Activated T-cell treated with anti-CD3 and anti-CD28 coated beads, Interleukin-2, amount 50 U/mL, for 72 hours (primary cell): ENCODE measurements at regions not wholly inside any gene's neighbourhood (a gene's known extent, or its start where the extent isn't known, plus 50 kb on each side); places are given as distances from the start of the nearest gene placed in this dataset.
A peak's percentile ranks its signal among the peaks of the same experiment; 100 is the strongest.

ENCODE experiments used
- ATAC-seq, 2 donors: fragments of 150-1000 bp; cut with Tn5 transposase; replicated peaks in 1 of 2; 2 replicates each; pipeline ENCODE4 v1.10.0; 2021; ENCODE audit warnings: moderate library complexity in 2 of 2, mild to moderate bottlenecking in 1 of 2
- DNase-seq, 2 donors: peaks; one replicate each; pipeline ENCODE4 v3.0.0; 2021 to 2022; ENCODE audit warnings: mixed read lengths in 1 of 2
- H3K27ac Mint-ChIP-seq: one replicate; pipeline ENCODE4 v1.8.0; 2022; ENCODE audit warnings: mild to moderate bottlenecking, moderate library complexity, mixed read lengths
- H3K27me3 Mint-ChIP-seq: one replicate; pipeline ENCODE4 v1.8.0; 2022; ENCODE audit warnings: low read depth, mixed read lengths
- H3K36me3 Mint-ChIP-seq, 2 donors: one replicate each; pipeline ENCODE4 v1.8.0; 2022; ENCODE audit warnings: mixed read lengths in 2 of 2, mild to moderate bottlenecking in 1 of 2; ENCODE audit not compliant: insufficient read depth in 2 of 2
- H3K4me1 Mint-ChIP-seq: one replicate; pipeline ENCODE4 v1.8.0; 2022; ENCODE audit warnings: low read depth, mixed read lengths
- H3K4me3 Mint-ChIP-seq, 2 donors: one replicate each; pipeline ENCODE4 v1.8.0; 2022; ENCODE audit warnings: mild to moderate bottlenecking in 2 of 2, mixed read lengths in 2 of 2, moderate library complexity in 2 of 2
- H3K9me3 Mint-ChIP-seq, 2 donors: one replicate each; pipeline ENCODE4 v1.8.0; 2022; ENCODE audit warnings: mixed read lengths in 2 of 2

- H3K4me3 Mint-ChIP-seq, result no peak overlapping the region
- DNase-seq (no peak), ATAC-seq (no peak)
- no peak overlapping the region for H3K27ac Mint-ChIP-seq
- H3K27me3 Mint-ChIP-seq, result peaks cover 33% of the 10 kb centered on the region
- peaks cover 11% of the 10 kb centered on the region for H3K4me1 Mint-ChIP-seq
- no peaks in the 10 kb centered on the region for H3K9me3 Mint-ChIP-seq
- no peaks in the 10 kb centered on the region for H3K36me3 Mint-ChIP-seq
Observed at GRCh38 chr5:159765760-159766517, 150.3 kb upstream of the ADRA1B start.

DNA sequence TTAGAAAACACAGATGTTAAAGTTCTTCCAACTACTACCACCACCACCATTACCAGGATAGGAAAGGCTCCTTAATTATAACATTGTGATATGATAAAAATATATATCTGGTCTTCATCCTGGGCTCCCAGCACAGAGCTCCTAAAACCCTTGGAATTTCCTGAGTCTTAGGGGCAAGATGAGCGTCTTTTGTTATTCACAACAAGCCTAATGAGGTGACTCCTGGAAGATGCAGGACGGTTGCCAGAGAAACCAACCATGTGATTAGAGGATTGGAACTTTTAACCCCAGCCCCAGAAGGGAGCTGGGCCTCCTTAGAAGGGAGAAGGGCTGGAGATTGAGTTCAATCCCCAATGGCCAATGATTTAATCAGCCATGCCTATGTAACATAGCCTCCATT is 148.0 kb upstream of the ADRA1B start:
- no peak for ATAC-seq
- no peak for DNase-seq
- Mint-ChIP-seq H3K4me1 (peaks cover 17% of the 10 kb centered on the region), H3K36me3 (no peaks in the 10 kb centered on the region), H3K9me3 (no peaks in the 10 kb centered on the region), H3K27ac (no peak overlapping the region), H3K27me3 (peaks cover 31% of the 10 kb centered on the region), H3K4me3 (no peak overlapping the region)

DNA sequence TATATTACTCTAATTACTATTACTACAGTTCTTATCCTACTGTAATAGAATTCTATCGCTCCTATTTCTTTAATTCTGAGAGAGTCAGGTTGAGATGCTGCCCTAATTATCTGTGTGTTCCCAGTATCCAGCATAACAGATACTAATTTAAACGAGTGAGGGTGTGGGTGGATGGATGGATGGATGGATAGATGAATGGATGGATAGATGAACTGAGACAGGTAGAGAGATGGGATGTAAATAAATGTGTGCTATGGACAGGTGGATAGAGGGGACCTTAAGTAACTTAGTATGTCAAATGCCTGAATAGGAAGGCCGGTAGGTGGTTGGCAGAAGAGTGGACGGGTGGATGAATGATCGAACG is 143.6 kb upstream of the ADRA1B start:
- Mint-ChIP-seq H3K27me3 (peaks cover 46% of the 10 kb centered on the region), H3K9me3 (no peaks in the 10 kb centered on the region), H3K36me3 (no peaks in the 10 kb centered on the region), H3K27ac (no peak overlapping the region), H3K4me1 (peaks cover 32% of the 10 kb centered on the region), H3K4me3 (peak overlapping the region; percentile 54 to 66)
- DNase-seq (no peak), ATAC-seq (no peak)

GRCh38 chr5:159773062-159773924 is 143.0 kb upstream of the ADRA1B start:
- H3K36me3 Mint-ChIP-seq, result peaks cover 0 to under 1% of the 10 kb centered on the region in 2 donors
- DNase-seq, result peak; percentile 87 to 88
- no peak overlapping the region for H3K27ac Mint-ChIP-seq
- no peaks in the 10 kb centered on the region for H3K9me3 Mint-ChIP-seq
- H3K4me3 Mint-ChIP-seq, result peak overlapping the region; percentile 54 to 66
- H3K4me1 Mint-ChIP-seq, result peaks cover 36% of the 10 kb centered on the region
- ATAC-seq, result peak; percentile 94 to 96
- peaks cover 46% of the 10 kb centered on the region for H3K27me3 Mint-ChIP-seq

GRCh38 chr5:159774476-159775031 is 141.7 kb upstream of the ADRA1B start:
- Mint-ChIP-seq H3K4me3 (no peak overlapping the region), H3K36me3 (peaks cover 3 to 4% of the 10 kb centered on the region in 2 donors), H3K27me3 (peaks cover 45% of the 10 kb centered on the region), H3K27ac (no peak overlapping the region), H3K9me3 (no peaks in the 10 kb centered on the region), H3K4me1 (peaks cover 45% of the 10 kb centered on the region)
- DNase-seq (no peak), ATAC-seq (no peak)

DNA sequence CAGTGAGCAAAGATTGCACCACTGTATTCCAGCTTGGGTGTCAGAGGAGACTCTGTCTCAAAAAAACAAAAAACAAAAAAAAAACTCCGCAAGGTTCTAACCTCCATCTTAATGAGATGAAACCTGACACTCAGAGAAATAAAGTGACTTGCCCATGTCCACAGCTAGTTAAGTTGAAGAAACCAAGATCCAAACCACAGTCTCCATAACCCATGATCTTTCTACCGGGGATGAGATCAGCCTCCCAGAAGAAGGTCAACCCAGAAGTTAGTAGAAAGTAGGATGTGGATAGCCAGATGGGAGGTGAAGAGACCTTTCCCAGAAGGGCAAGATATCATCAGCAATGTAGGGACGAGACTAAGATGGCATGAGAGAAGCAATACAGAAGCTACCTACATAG is 140.4 kb upstream of the ADRA1B start:
- H3K4me1 Mint-ChIP-seq, result peaks cover 46% of the 10 kb centered on the region
- peaks cover 3 to 4% of the 10 kb centered on the region in 2 donors for H3K36me3 Mint-ChIP-seq

DNA sequence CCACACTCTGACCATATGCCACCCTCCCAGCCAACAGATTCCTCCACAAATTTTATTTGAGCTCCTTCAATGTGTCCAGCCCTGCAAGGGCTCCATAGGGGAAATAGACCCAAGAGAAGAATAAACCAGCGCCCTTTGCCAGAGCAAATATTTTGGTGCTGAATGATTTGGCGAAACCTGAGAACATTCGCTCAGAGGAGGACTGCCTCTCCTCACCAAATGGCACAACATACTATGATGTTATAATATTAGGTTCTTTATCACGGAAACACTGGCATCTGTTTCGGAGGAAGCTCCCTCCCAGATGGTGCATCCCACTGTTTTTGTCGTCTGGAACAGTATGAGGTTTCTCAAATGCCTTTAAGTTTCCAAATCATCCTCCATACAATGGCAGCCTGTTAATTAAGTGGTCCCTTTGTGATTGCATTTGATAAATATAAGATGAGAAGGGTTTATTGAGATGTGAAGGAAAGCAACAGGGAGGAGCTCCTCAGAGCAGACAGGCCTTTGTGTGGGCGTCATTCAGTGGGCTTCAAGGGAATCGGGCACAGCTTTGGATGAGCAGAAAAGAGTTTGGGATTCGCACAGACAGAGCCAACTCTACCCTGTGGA is 139.1 kb upstream of the ADRA1B start:
- ATAC-seq (no peak), DNase-seq (no peak)
- Mint-ChIP-seq H3K36me3 (peaks cover 3 to 4% of the 10 kb centered on the region in 2 donors), H3K4me3 (no peak overlapping the region), H3K27me3 (peaks cover 59% of the 10 kb centered on the region), H3K4me1 (peaks cover 59% of the 10 kb centered on the region), H3K27ac (no peak overlapping the region), H3K9me3 (peaks cover 0 to 1% of the 10 kb centered on the region in 2 donors)

More for the DNA sequence above, 140.4 kb upstream of the ADRA1B start:
- DNase-seq (no peak), ATAC-seq (no peak)
- H3K9me3 Mint-ChIP-seq, result peaks cover 0 to under 1% of the 10 kb centered on the region in 2 donors
- peaks cover 47% of the 10 kb centered on the region for H3K27me3 Mint-ChIP-seq
- no peak overlapping the region for H3K4me3 Mint-ChIP-seq
- no peak overlapping the region for H3K27ac Mint-ChIP-seq

DNA sequence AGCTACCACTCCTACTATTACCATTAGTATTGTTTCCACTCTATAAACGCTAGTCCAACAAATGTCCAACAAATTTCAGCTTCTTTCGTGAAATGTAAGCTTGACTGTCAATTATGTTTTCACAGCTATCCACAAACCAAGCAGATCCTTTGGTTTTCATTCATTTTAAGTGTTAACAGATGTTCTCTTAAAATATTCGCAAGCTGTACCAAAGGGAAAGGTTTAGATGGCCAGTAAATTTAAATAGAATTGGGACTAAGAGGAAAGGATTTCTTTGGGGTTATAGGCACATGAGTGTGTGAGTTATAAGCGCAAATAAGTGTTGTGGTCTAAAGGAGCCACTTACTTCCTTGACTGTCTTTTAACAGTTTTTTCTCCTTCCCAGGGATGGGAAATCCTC is 136.8 kb upstream of the ADRA1B start:
- H3K4me1 Mint-ChIP-seq, result peaks cover 44% of the 10 kb centered on the region
- peaks cover 61% of the 10 kb centered on the region for H3K27me3 Mint-ChIP-seq
- no peak overlapping the region for H3K4me3 Mint-ChIP-seq
- peaks cover 0 to 1% of the 10 kb centered on the region in 2 donors for H3K9me3 Mint-ChIP-seq
- H3K36me3 Mint-ChIP-seq, result peaks cover 3 to 4% of the 10 kb centered on the region in 2 donors
- DNase-seq (no peak), ATAC-seq (no peak)
- no peak overlapping the region for H3K27ac Mint-ChIP-seq

DNA sequence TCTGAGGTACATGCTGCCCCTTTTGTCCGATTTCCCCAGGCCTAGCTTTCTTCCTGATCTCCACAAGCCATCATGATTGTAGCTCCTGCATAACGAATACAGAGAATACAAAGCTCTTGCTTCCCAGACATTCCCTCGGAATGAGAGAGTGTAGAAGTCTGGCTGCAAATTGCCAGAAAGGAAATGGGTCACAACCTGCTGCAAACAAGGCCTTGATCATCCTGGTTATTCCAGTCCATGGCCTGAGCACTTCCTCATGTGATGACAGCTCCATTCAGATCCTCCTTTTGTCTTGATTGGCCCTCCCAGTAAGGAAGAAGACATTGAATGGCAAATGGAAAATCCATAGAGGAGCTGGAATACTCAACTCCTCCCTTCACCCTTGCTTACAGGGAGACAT is 136.0 kb upstream of the ADRA1B start:
- ATAC-seq (no peak), DNase-seq (no peak)
- Mint-ChIP-seq H3K27ac (no peak overlapping the region), H3K9me3 (peaks cover 0 to 1% of the 10 kb centered on the region in 2 donors), H3K27me3 (peaks cover 61% of the 10 kb centered on the region), H3K4me3 (no peak overlapping the region), H3K36me3 (peaks cover 3 to 4% of the 10 kb centered on the region in 2 donors), H3K4me1 (peaks cover 43% of the 10 kb centered on the region)

DNA sequence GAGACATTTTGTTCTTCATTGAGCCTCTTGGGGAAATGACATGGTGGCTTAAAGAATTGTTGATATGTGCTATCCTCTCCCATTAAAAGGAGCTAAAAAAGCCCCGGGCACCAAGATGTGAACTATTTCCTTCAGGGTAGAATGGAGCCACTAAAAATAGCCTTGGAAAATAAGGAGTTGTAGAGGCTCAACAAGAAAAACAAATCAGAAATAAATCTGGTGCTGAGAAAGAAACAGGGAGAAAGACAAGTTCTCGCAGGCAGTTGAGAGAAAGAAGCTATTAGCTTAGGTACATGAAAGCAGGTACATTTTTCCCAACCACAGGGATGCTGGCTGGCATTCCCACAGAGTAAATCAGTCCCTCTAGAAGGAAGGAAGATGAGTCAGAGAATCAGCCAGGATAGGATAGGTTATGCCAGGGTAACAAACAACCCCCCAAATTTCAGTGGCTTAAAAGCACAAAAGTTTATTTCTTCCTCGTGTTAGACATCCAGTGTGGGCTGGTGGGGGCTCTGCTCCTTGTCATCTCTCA is 134.6 kb upstream of the ADRA1B start:
- Mint-ChIP-seq H3K4me1 (peaks cover 31% of the 10 kb centered on the region), H3K27me3 (peaks cover 70% of the 10 kb centered on the region), H3K27ac (no peak overlapping the region), H3K9me3 (peaks cover 0 to 1% of the 10 kb centered on the region in 2 donors), H3K4me3 (no peak overlapping the region), H3K36me3 (peaks cover 3 to 4% of the 10 kb centered on the region in 2 donors)
- DNase-seq (no peak), ATAC-seq (no peak)

- Mint-ChIP-seq H3K4me1 (peaks cover 30% of the 10 kb centered on the region), H3K36me3 (peaks cover 3 to 4% of the 10 kb centered on the region in 2 donors), H3K27me3 (peaks cover 65% of the 10 kb centered on the region), H3K4me3 (no peak overlapping the region), H3K9me3 (peaks cover 0 to 1% of the 10 kb centered on the region in 2 donors), H3K27ac (no peak overlapping the region)
- no peak for DNase-seq
- ATAC-seq, result peak; percentile 24 to 50
Observed at GRCh38 chr5:159782197-159782994, 133.9 kb upstream of the ADRA1B start.

GRCh38 chr5:159782995-159783300 is 133.3 kb upstream of the ADRA1B start:
- H3K4me1 Mint-ChIP-seq, result peaks cover 30% of the 10 kb centered on the region
- peaks cover 3 to 4% of the 10 kb centered on the region in 2 donors for H3K36me3 Mint-ChIP-seq
- no peak for ATAC-seq
- H3K4me3 Mint-ChIP-seq, result no peak overlapping the region
- no peak for DNase-seq
- H3K27me3 Mint-ChIP-seq, result peaks cover 62% of the 10 kb centered on the region
- no peak overlapping the region for H3K27ac Mint-ChIP-seq
- peaks cover 0 to 1% of the 10 kb centered on the region in 2 donors for H3K9me3 Mint-ChIP-seq
